ENCODE measurements at regions not wholly inside any gene's neighbourhood (a gene's known extent, or its start where the extent isn't known, plus 50 kb on each side); places are given as distances from the start of the nearest gene placed in this dataset.
A peak's percentile ranks its signal among the peaks of the same experiment; 100 is the strongest.

DNA sequence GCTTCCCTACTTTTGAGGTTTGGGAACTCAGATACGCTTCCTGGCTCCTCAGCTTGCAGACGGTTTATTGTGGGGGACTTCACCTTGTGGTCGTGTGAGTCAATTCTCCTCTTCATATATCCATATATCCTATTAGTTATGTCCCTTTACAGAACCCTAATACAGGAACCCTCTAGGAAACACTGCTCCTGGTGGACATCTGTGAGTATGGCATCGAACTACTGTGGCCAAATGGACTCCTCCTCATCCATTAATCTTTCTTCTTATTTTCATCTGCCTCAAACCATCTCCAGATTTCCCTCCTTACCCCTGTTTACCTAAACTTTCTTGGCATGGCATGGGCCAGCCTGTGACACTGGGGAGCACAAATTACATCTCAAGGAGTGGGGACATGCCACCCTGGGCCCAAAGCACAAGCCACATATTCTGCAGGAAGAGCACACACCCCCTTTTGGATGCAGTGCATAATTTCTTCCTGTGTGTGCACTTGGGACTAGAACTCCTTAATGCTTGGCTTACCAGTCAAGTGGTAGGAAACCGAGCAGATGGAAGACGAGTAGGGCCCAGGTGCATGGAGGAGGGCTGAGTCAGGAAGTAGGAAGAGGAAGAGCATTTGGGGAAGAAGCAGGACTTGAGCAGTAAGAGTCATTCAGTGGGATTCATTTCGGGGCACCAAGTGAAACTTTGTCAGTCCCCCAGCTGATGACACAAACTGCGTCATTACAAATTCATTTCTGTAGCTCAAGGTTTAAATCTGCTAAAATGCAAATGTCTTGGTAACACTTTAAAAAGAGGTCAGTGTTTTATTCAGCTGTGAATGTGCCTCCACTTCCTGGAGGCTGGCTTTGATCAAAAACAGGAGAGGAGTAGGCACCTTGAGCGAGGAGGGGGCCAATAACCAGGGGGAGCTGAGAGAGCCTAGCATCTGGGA, 80.8 kb upstream of the PLXNA4 start:
- Histone ChIP-seq H3K4me3 (ENCODE audit: low read length) (no peak overlapping the region), H3K27me3 (ENCODE audit: control insufficient read depth, insufficient read depth, low read length) (no peaks in the 10 kb centered on the region), H3K4me1 (ENCODE audit: control insufficient read depth, insufficient read depth, low read length) (peaks cover 10% of the 10 kb centered on the region), H3K27ac (ENCODE audit: low read length) (no peak overlapping the region), H3K9me3 (ENCODE audit: control insufficient read depth, insufficient read depth, low read length) (no peaks in the 10 kb centered on the region), H3K36me3 (ENCODE audit: control insufficient read depth, insufficient read depth, low read length) (no peaks in the 10 kb centered on the region)
- no peaks in the 10 kb centered on the region for H3K27me3 Mint-ChIP-seq (ENCODE audit: low read depth in 2 of 2)
- intact Hi-C loops (cut with micrococcal nuclease): no loop called here
- no peaks in the 10 kb centered on the region for H3K36me3 Mint-ChIP-seq
- 74% methylated on average over 9 of the region's 9 CpGs for WGBS (ENCODE audit: insufficient coverage)
- H3K27ac Mint-ChIP-seq: no peak overlapping the region
- H3K9me3 Mint-ChIP-seq: no peaks in the 10 kb centered on the region
- H3K4me3 Mint-ChIP-seq: no peak overlapping the region
- TF ChIP-seq CTCF (IDR thresholded peaks at IDR 0.05): peak; percentile 60
- peaks cover 13 to 27% of the 10 kb centered on the region in 2 donors for H3K4me1 Mint-ChIP-seq
- peak in 1 of 2 donors; percentile 32 for DNase-seq
- peak in 2 of 3 donors; percentile 47 to 68 for ATAC-seq

- Mint-ChIP-seq H3K27me3 (ENCODE audit: low read depth in 2 of 2) (no peaks in the 10 kb centered on the region), H3K4me3 (no peak overlapping the region), H3K9me3 (no peaks in the 10 kb centered on the region), H3K36me3 (no peaks in the 10 kb centered on the region), H3K27ac (no peak overlapping the region), H3K4me1 (peaks cover 13 to 27% of the 10 kb centered on the region in 2 donors)
- Histone ChIP-seq H3K4me3 (ENCODE audit: low read length) (no peak overlapping the region), H3K27me3 (ENCODE audit: control insufficient read depth, insufficient read depth, low read length) (no peaks in the 10 kb centered on the region), H3K27ac (ENCODE audit: low read length) (no peak overlapping the region), H3K9me3 (ENCODE audit: control insufficient read depth, insufficient read depth, low read length) (no peaks in the 10 kb centered on the region), H3K4me1 (ENCODE audit: control insufficient read depth, insufficient read depth, low read length) (peaks cover 10% of the 10 kb centered on the region), H3K36me3 (ENCODE audit: control insufficient read depth, insufficient read depth, low read length) (no peaks in the 10 kb centered on the region)
- intact Hi-C loops (cut with micrococcal nuclease): no loop called here
- no peak for TF ChIP-seq CTCF (IDR thresholded peaks at IDR 0.05)
- WGBS (ENCODE audit: insufficient coverage): 90% methylated on average over 2 of the region's 3 CpGs
- DNase-seq (no peak), ATAC-seq (no peak)
Observed at GRCh38 chr7:132656341-132656740, 80.1 kb upstream of the PLXNA4 start.

GRCh38 chr7:132655131-132655727, 79.0 kb upstream of the PLXNA4 start:
- H3K27ac Mint-ChIP-seq: peak overlapping the region; percentile 49 to 86
- under 1% methylated on average over 13 of the region's 13 CpGs for WGBS (ENCODE audit: insufficient coverage)
- peaks cover 13 to 27% of the 10 kb centered on the region in 2 donors for H3K4me1 Mint-ChIP-seq
- no peaks in the 10 kb centered on the region for H3K36me3 Mint-ChIP-seq
- intact Hi-C loops (cut with micrococcal nuclease): no loop called here
- H3K4me3 Mint-ChIP-seq: peak overlapping the region; percentile 93
- Histone ChIP-seq H3K4me1 (ENCODE audit: control insufficient read depth, insufficient read depth, low read length) (peaks cover 10% of the 10 kb centered on the region), H3K27ac (ENCODE audit: low read length) (no peak overlapping the region), H3K9me3 (ENCODE audit: control insufficient read depth, insufficient read depth, low read length) (no peaks in the 10 kb centered on the region), H3K27me3 (ENCODE audit: control insufficient read depth, insufficient read depth, low read length) (no peaks in the 10 kb centered on the region), H3K4me3 (ENCODE audit: low read length) (no peak overlapping the region), H3K36me3 (ENCODE audit: control insufficient read depth, insufficient read depth, low read length) (no peaks in the 10 kb centered on the region)
- ATAC-seq (peak; percentile 52 to 74 (median 64)), DNase-seq (peak in 1 of 2 donors; percentile 63)
- no peaks in the 10 kb centered on the region for H3K9me3 Mint-ChIP-seq
- no peak for TF ChIP-seq CTCF (IDR thresholded peaks at IDR 0.05)
- no peaks in the 10 kb centered on the region for H3K27me3 Mint-ChIP-seq (ENCODE audit: low read depth in 2 of 2)
